Thoracic aorta (tissue), 2 donors: ENCODE measurements at regions not wholly inside any gene's neighbourhood (a gene's known extent, or its start where the extent isn't known, plus 50 kb on each side); places are given as distances from the start of the nearest gene placed in this dataset.

ENCODE experiments used
- ATAC-seq: fragments of 150-250 bp; one replicate; pipeline ENCODE4 v1.8.0; 2017; ENCODE audit warnings: low read depth; ENCODE audit not compliant: insufficient number of reproducible peaks, low FRiP score
- DNase-seq: peaks from one replicate; pipeline ENCODE4 v3.0.0-alpha.2; 2020; ENCODE audit warnings: low spot score
- H3K27ac ChIP-seq, 2 donors: fragments of 200-600 bp; sonication (generic); 1 replicate in 1 of 2; 2 replicates in 1 of 2; pipeline ENCODE4 v1.5.1; 2016; ENCODE audit warnings: mild to moderate bottlenecking in 2 of 2, moderate library complexity in 2 of 2
- H3K27me3 ChIP-seq: fragments of 200-600 bp; sonication (generic); replicated peaks from 2 replicates; pipeline ENCODE4 v1.6.0; 2016; ENCODE audit warnings: mild to moderate bottlenecking; ENCODE audit not compliant: insufficient read depth
- H3K36me3 ChIP-seq: fragments of 200-600 bp; sonication (generic); one replicate; pipeline ENCODE4 v1.5.1; 2016
- H3K4me1 ChIP-seq, 2 donors: fragments of 200-600 bp; sonication (generic); 1 replicate in 1 of 2; 2 replicates in 1 of 2; pipeline versions ENCODE4 v1.5.1 to v1.6.0; 2016; ENCODE audit warnings: low read depth in 2 of 2, mild to moderate bottlenecking in 1 of 2; ENCODE audit not compliant: control insufficient read depth in 1 of 2
- H3K4me3 ChIP-seq: fragments of 200-600 bp; sonication (generic); 2 replicates; pipeline ENCODE4 v1.5.1; 2016; ENCODE audit warnings: mild to moderate bottlenecking
- H3K9me3 ChIP-seq: fragments of 200-600 bp; sonication (generic); 2 replicates; pipeline ENCODE4 v1.5.1; 2016
- CTCF ChIP-seq: fragments of 200-600 bp; sonication (generic); IDR thresholded peaks from one replicate; pipeline ENCODE4 v1.5.1; 2019; ENCODE audit warnings: antibody characterized with exemption

- ATAC-seq (no peak), DNase-seq (no peak)
- Histone ChIP-seq H3K4me3 (peak overlapping the region; percentile 70), H3K36me3 (no peaks in the 10 kb centered on the region), H3K9me3 (no peaks in the 10 kb centered on the region), H3K27ac (no peak overlapping the region), H3K4me1 (peaks cover 6 to 15% of the 10 kb centered on the region in 2 donors), H3K27me3 (no peaks in the 10 kb centered on the region)
- TF ChIP-seq CTCF, result no peak
These were observed 131.5 kb upstream of the DLX2 start for GRCh38 chr2:172233987-172234715.

- H3K9me3 ChIP-seq, result no peaks in the 10 kb centered on the region
- no peak for TF ChIP-seq CTCF
- DNase-seq, result no peak
- peak overlapping the region; percentile 70 for H3K4me3 ChIP-seq
- ATAC-seq, result no peak
- no peaks in the 10 kb centered on the region for H3K27me3 ChIP-seq
- peaks cover 6 to 15% of the 10 kb centered on the region in 2 donors for H3K4me1 ChIP-seq
- H3K36me3 ChIP-seq, result no peaks in the 10 kb centered on the region
- H3K27ac ChIP-seq, result no peak overlapping the region
These were observed 132.3 kb upstream of the DLX2 start for GRCh38 chr2:172234716-172235691.

GRCh38 chr2:172239944-172240590 is 137.4 kb upstream of the DLX2 start:
- H3K4me1 ChIP-seq, result peaks cover 4 to 6% of the 10 kb centered on the region in 2 donors
- no peak for ATAC-seq
- H3K27me3 ChIP-seq, result no peaks in the 10 kb centered on the region
- DNase-seq, result no peak
- no peak overlapping the region for H3K4me3 ChIP-seq
- TF ChIP-seq CTCF, result no peak
- H3K27ac ChIP-seq, result no peak overlapping the region
- H3K36me3 ChIP-seq, result no peaks in the 10 kb centered on the region
- no peaks in the 10 kb centered on the region for H3K9me3 ChIP-seq

- DNase-seq, result no peak
These were observed 138.5 kb upstream of the DLX2 start for GRCh38 chr2:172241222-172241621.

More at GRCh38 chr2:172241222-172241621, 138.5 kb upstream of the DLX2 start:
- no peaks in the 10 kb centered on the region for H3K4me1 ChIP-seq
- no peak overlapping the region for H3K4me3 ChIP-seq
- no peak for ATAC-seq
- no peak overlapping the region for H3K27ac ChIP-seq
- TF ChIP-seq CTCF, result no peak
- no peaks in the 10 kb centered on the region for H3K9me3 ChIP-seq
- H3K27me3 ChIP-seq, result no peaks in the 10 kb centered on the region
- no peaks in the 10 kb centered on the region for H3K36me3 ChIP-seq
